Right lobe of liver (tissue), 6 donors: ENCODE measurements at regions not wholly inside any gene's neighbourhood (a gene's known extent, or its start where the extent isn't known, plus 50 kb on each side); places are given as distances from the start of the nearest gene placed in this dataset.

Source experiments
- ATAC-seq, 4 donors: fragments of 200-7000 bp; cut with Tn5 transposase; one replicate each; pipeline ENCODE4 v1.9.1; 2020; ENCODE audit warnings: mild to moderate bottlenecking in 4 of 4, moderate library complexity in 4 of 4
- DNase-seq, 3 donors: peaks; one replicate each; pipeline ENCODE4 v3.0.0-alpha.2; 2020
- H3K27ac ChIP-seq, 3 donors: fragments of 200-600 bp; one replicate each; pipeline ENCODE4 v1.8.0; 2022
- H3K27me3 ChIP-seq, 2 donors: fragments of 200-600 bp; one replicate each; pipeline ENCODE4 v1.8.0; 2022
- H3K36me3 ChIP-seq, 4 donors: fragments of 200-600 bp; sonication (generic) in 1 of 4; one replicate each; pipeline versions ENCODE4 v1.5.1 to v1.8.0; 2017 to 2022; ENCODE audit warnings: control low read depth in 1 of 4
- H3K4me1 ChIP-seq, 4 donors: fragments of 200-600 bp; sonication (generic) in 1 of 4; one replicate each; pipeline versions ENCODE4 v1.5.1 to v1.8.0; 2017 to 2022; ENCODE audit warnings: control low read depth in 1 of 4
- H3K4me3 ChIP-seq, 3 donors: fragments of 200-600 bp; one replicate each; pipeline ENCODE4 v1.8.0; 2022
- H3K9me3 ChIP-seq, 4 donors: fragments of 200-600 bp; sonication (generic) in 1 of 4; one replicate each; pipeline versions ENCODE4 v1.5.1 to v1.8.0; 2017 to 2022; ENCODE audit warnings: control low read depth in 1 of 4
- CTCF ChIP-seq, 4 donors: fragments of 200-600 bp in 3 of 4; fragments of 450-650 bp in 1 of 4; IDR thresholded peaks; one replicate each; pipeline versions ENCODE4 v1.5.1 to v1.8.0; 2016 to 2022; ENCODE audit warnings: antibody characterized with exemption in 4 of 4, mild to moderate bottlenecking in 2 of 4
- POLR2A ChIP-seq: fragments of 450-650 bp; IDR thresholded peaks from one replicate; pipeline ENCODE4 v1.6.1; 2017; ENCODE audit warnings: antibody characterized with exemption, mild to moderate bottlenecking
- WGBS: methylation state at CpG from one replicate; pipeline ENCODE4 v1.1.6; 2018; ENCODE audit warnings: low coverage, low lambda C conversion rate; ENCODE audit not compliant: insufficient coverage; ENCODE audit errors: missing lambda C conversion rate; 5-methylcytosine and 5-hydroxymethylcytosine counted together
- intact Hi-C, 2 donors: fragments of 100-400 bp; cut with DNase I; formaldehyde crosslinking; loops; one replicate each; pipeline versions ENCODE4 v1.11.2 to v1.14.1; 2022
- donor health status: DM: no; HTN: yes; CAD: no.
- donor health status: DM: no; HTN: no; CAD: no.
- donor health status: DM: no; HTN: no; CAD: no.
- donor health status: DM: no; HTN: yes; CAD: no.
- donor health status: DM: no; HTN: yes; CAD: no.

GRCh38 chrX:141402897-141403610 is 160.7 kb upstream of the SPANXC start:
- 14% methylated on average over 3 of the region's 7 CpGs for WGBS

GRCh38 chrX:141396536-141396935 is 154.2 kb upstream of the SPANXC start:
- 33% methylated on average over 1 of the region's 1 CpG for WGBS
- no peak for TF ChIP-seq CTCF (IDR thresholded peaks at IDR 0.05)
- DNase-seq: no peak

More at GRCh38 chrX:141402897-141403610, 160.7 kb upstream of the SPANXC start:
- Histone ChIP-seq H3K36me3 (no peaks in the 10 kb centered on the region), H3K4me3 (no peak overlapping the region), H3K4me1 (no peaks in the 10 kb centered on the region), H3K9me3 (no peaks in the 10 kb centered on the region), H3K27me3 (no peaks in the 10 kb centered on the region), H3K27ac (no peak overlapping the region)
- no peak for ATAC-seq
- peak in 1 of 3 donors; percentile 29 for DNase-seq
- TF ChIP-seq POLR2A (no peak), CTCF (IDR thresholded peaks at IDR 0.05) (no peak)
- intact Hi-C loops: no loop called here

GRCh38 chrX:141375011-141375760 is 132.9 kb upstream of the SPANXC start:
- Histone ChIP-seq H3K9me3 (no peaks in the 10 kb centered on the region), H3K4me3 (no peak overlapping the region), H3K36me3 (no peaks in the 10 kb centered on the region), H3K4me1 (no peaks in the 10 kb centered on the region), H3K27ac (no peak overlapping the region), H3K27me3 (no peaks in the 10 kb centered on the region)
- ATAC-seq (no peak), DNase-seq (no peak)
- 25% methylated on average over 2 of the region's 2 CpGs for WGBS
- TF ChIP-seq CTCF (IDR thresholded peaks at IDR 0.05): no peak
- no peak for TF ChIP-seq POLR2A
- intact Hi-C loops: no loop called here

More at GRCh38 chrX:141396536-141396935, 154.2 kb upstream of the SPANXC start:
- Histone ChIP-seq H3K36me3 (no peaks in the 10 kb centered on the region), H3K4me1 (no peaks in the 10 kb centered on the region), H3K27me3 (no peaks in the 10 kb centered on the region), H3K9me3 (no peaks in the 10 kb centered on the region), H3K27ac (no peak overlapping the region), H3K4me3 (no peak overlapping the region)
- intact Hi-C loops: no loop called here
- ATAC-seq: no peak

GRCh38 chrX:141341743-141342142 is 99.4 kb upstream of the SPANXC start:
- Histone ChIP-seq H3K4me3 (no peak overlapping the region), H3K36me3 (no peaks in the 10 kb centered on the region), H3K9me3 (no peaks in the 10 kb centered on the region), H3K4me1 (no peaks in the 10 kb centered on the region), H3K27ac (no peak overlapping the region), H3K27me3 (no peaks in the 10 kb centered on the region)
- 47% methylated on average over 2 of the region's 2 CpGs for WGBS
- TF ChIP-seq POLR2A (no peak), CTCF (IDR thresholded peaks at IDR 0.05) (no peak)
- ATAC-seq (no peak), DNase-seq (no peak)
- intact Hi-C loops: no loop called here
